ENCODE measurements at regions not wholly inside any gene's neighbourhood (a gene's known extent, or its start where the extent isn't known, plus 50 kb on each side); places are given as distances from the start of the nearest gene placed in this dataset.
"Not testable (repeated sequence)": the region's sequence is repeated elsewhere in the genome, so short reads cannot be mapped to it uniquely, and the experiment has no call there.

- no peak for TF ChIP-seq CTCF (conservative IDR thresholded peaks at IDR 0.05; ENCODE audit: control insufficient read depth, insufficient read depth, low read depth, low read length)
Observed at GRCh38 chr5:101253096-101253495, 350.0 kb upstream of the ST8SIA4 start.

GRCh38 chr5:101244621-101245020 lies 341.5 kb upstream of the ST8SIA4 start:
- no peak for TF ChIP-seq CTCF (conservative IDR thresholded peaks at IDR 0.05; ENCODE audit: control insufficient read depth, insufficient read depth, low read depth, low read length)
- no peak for DNase-seq (ENCODE audit: low read depth)
- no peak overlapping the region for H3K4me3 ChIP-seq (ENCODE audit: control insufficient read depth, low read depth, low read length)

More at GRCh38 chr5:101253096-101253495, 350.0 kb upstream of the ST8SIA4 start:
- DNase-seq (ENCODE audit: low read depth): no peak
- H3K4me3 ChIP-seq (ENCODE audit: control insufficient read depth, low read depth, low read length): no peak overlapping the region

GRCh38 chr5:101212942-101213514 lies 309.9 kb upstream of the ST8SIA4 start:
- no peak for DNase-seq (ENCODE audit: low read depth)
- no peak overlapping the region for H3K4me3 ChIP-seq (ENCODE audit: control insufficient read depth, low read depth, low read length)
- no peak for TF ChIP-seq CTCF (conservative IDR thresholded peaks at IDR 0.05; ENCODE audit: control insufficient read depth, insufficient read depth, low read depth, low read length)

GRCh38 chr5:101206534-101206933 lies 303.5 kb upstream of the ST8SIA4 start:
- no peak overlapping the region for H3K4me3 ChIP-seq (ENCODE audit: control insufficient read depth, low read depth, low read length)
- no peak for DNase-seq (ENCODE audit: low read depth)
- TF ChIP-seq CTCF (conservative IDR thresholded peaks at IDR 0.05; ENCODE audit: control insufficient read depth, insufficient read depth, low read depth, low read length): no peak

- H3K4me3 ChIP-seq (ENCODE audit: control insufficient read depth, low read depth, low read length); DNase-seq (ENCODE audit: low read depth): not testable (repeated sequence)
Observed at GRCh38 chr5:101205065-101205464, 302.0 kb upstream of the ST8SIA4 start.

- not testable (repeated sequence) for DNase-seq (ENCODE audit: low read depth)
Observed at GRCh38 chr5:101180365-101180764, 277.3 kb upstream of the ST8SIA4 start.

GRCh38 chr5:101176605-101177004 lies 273.5 kb upstream of the ST8SIA4 start:
- H3K4me3 ChIP-seq (ENCODE audit: control insufficient read depth, low read depth, low read length): no peak overlapping the region
- DNase-seq (ENCODE audit: low read depth): no peak
- no peak for TF ChIP-seq CTCF (conservative IDR thresholded peaks at IDR 0.05; ENCODE audit: control insufficient read depth, insufficient read depth, low read depth, low read length)

More at GRCh38 chr5:101180365-101180764, 277.3 kb upstream of the ST8SIA4 start:
- not testable (repeated sequence) for H3K4me3 ChIP-seq (ENCODE audit: control insufficient read depth, low read depth, low read length)

GRCh38 chr5:101174981-101175380 lies 271.9 kb upstream of the ST8SIA4 start:
- H3K4me3 ChIP-seq (ENCODE audit: control insufficient read depth, low read depth, low read length): no peak overlapping the region
- no peak for TF ChIP-seq CTCF (conservative IDR thresholded peaks at IDR 0.05; ENCODE audit: control insufficient read depth, insufficient read depth, low read depth, low read length)
- DNase-seq (ENCODE audit: low read depth): no peak

Data from fibroblast of mammary gland (primary cell).